ENCODE measurements at regions not wholly inside any gene's neighbourhood (a gene's known extent, or its start where the extent isn't known, plus 50 kb on each side); places are given as distances from the start of the nearest gene placed in this dataset.
A peak's percentile ranks its signal among the peaks of the same experiment; 100 is the strongest.

DNA sequence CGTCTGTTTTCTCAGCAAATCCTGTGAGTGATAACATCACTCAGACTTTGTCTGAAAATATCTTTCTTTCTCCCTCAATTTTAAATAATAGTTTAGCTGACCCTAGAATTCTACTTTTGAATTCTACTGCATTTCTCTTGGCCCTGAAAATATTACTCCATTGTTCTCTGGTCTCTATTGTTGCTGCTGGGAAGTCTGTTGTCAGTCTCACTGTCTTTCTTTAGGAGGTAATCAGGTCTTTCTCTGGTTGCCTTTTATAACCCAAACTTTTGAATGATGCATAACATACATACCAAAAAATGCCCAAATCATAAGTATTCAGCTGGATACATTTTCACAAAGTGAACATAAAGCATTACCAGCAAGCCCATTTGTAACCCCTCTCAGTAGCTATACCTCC, 100.0 kb downstream of the MATN1 start:
- H3K9me3 ChIP-seq (ENCODE audit: low read length) = peaks cover 33% of the 10 kb centered on the region
- POLR2A ChIA-PET = no interaction called here
- no peaks in the 10 kb centered on the region for H3K36me3 ChIP-seq (replicated peaks in 1 of 2; ENCODE audit: control insufficient read depth in 1 of 2, insufficient read depth in 2 of 2, low read length in 2 of 2)
- intact Hi-C loops (cut with micrococcal nuclease; ENCODE audit: unreplicated experiment) = no loop called here
- CTCF ChIA-PET (ENCODE audit: low intra/inter-chr PET ratio, low total read pairs) = no interaction called here
- in situ Hi-C loops (cut with HindIII; ENCODE audit: extremely low pct_ligation_motif_present, low pct_unique_long_range_greater_than_20kb) = no loop called here
- 100% methylated on average over 1 of the region's 1 CpG for WGBS (ENCODE audit: low lambda C conversion rate)
- FAIRE-seq (no peak), DNase-seq (ENCODE audit: low spot score) (no peak), ATAC-seq (no peak)
- no peaks in the 10 kb centered on the region for H4K20me1 ChIP-seq (ENCODE audit: insufficient read depth, low read length)
- TF ChIP-seq, protein P1, sequence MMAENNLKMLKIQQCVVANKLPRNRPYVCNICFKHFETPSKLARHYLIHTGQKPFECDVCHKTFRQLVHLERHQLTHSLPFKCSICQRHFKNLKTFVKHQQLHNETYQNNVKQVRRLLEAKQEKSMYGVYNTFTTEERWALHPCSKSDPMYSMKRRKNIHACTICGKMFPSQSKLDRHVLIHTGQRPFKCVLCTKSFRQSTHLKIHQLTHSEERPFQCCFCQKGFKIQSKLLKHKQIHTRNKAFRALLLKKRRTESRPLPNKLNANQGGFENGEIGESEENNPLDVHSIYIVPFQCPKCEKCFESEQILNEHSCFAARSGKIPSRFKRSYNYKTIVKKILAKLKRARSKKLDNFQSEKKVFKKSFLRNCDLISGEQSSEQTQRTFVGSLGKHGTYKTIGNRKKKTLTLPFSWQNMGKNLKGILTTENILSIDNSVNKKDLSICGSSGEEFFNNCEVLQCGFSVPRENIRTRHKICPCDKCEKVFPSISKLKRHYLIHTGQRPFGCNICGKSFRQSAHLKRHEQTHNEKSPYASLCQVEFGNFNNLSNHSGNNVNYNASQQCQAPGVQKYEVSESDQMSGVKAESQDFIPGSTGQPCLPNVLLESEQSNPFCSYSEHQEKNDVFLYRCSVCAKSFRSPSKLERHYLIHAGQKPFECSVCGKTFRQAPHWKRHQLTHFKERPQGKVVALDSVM (CRISPR knock-in tag; IDR thresholded peaks at IDR 0.05) = no peak
- TF ChIP-seq, protein P2, sequence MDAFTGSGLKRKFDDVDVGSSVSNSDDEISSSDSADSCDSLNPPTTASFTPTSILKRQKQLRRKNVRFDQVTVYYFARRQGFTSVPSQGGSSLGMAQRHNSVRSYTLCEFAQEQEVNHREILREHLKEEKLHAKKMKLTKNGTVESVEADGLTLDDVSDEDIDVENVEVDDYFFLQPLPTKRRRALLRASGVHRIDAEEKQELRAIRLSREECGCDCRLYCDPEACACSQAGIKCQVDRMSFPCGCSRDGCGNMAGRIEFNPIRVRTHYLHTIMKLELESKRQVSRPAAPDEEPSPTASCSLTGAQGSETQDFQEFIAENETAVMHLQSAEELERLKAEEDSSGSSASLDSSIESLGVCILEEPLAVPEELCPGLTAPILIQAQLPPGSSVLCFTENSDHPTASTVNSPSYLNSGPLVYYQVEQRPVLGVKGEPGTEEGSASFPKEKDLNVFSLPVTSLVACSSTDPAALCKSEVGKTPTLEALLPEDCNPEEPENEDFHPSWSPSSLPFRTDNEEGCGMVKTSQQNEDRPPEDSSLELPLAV (CRISPR knock-in tag; conservative IDR thresholded peaks at IDR 0.05; ENCODE audit: low read depth) = no peak
- TF ChIP-seq, protein P3, sequence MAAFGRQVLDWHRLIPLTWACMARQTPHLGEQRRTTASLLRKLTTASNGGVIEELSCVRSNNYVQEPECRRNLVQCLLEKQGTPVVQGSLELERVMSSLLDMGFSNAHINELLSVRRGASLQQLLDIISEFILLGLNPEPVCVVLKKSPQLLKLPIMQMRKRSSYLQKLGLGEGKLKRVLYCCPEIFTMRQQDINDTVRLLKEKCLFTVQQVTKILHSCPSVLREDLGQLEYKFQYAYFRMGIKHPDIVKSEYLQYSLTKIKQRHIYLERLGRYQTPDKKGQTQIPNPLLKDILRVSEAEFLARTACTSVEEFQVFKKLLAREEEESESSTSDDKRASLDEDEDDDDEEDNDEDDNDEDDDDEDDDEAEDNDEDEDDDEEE (CRISPR knock-in tag; IDR thresholded peaks at IDR 0.05) = no peak
- TF ChIP-seq ZNF317 (CRISPR knock-in tag; IDR thresholded peaks at IDR 0.05) = peak; percentile 98
- H3K4me2 ChIP-seq (ENCODE audit: low read depth, low read length) = no peak overlapping the region
- peaks cover 0 to 8% of the 10 kb centered on the region in 2 experiments; a peak in 1 of 5 replicates for H3K27me3 ChIP-seq (ENCODE audit: control insufficient read depth in 1 of 2, insufficient read depth in 2 of 2, low read length in 2 of 2)
- BruUV-seq (replicated peaks) = no TSS peak
- H3K4me3 ChIP-seq (replicated peaks in 1 of 3; ENCODE audit: insufficient read depth in 1 of 3, low read depth in 2 of 3, low read length in 3 of 3) = no peak overlapping the region
- H3K27ac ChIP-seq (ENCODE audit: extremely low read length, insufficient read depth, low read length) = no peak overlapping the region
- H3K9ac ChIP-seq (ENCODE audit: insufficient read depth, low read depth, low read length) = no peak overlapping the region
- H2AFZ ChIP-seq (ENCODE audit: low read length) = no peak overlapping the region
- H3K4me1 ChIP-seq (ENCODE audit: insufficient read depth, low read length) = no peaks in the 10 kb centered on the region
- no peaks in the 10 kb centered on the region for H3K79me2 ChIP-seq (ENCODE audit: insufficient read depth, low read length)
